ENCODE measurements at regions not wholly inside any gene's neighbourhood (a gene's known extent, or its start where the extent isn't known, plus 50 kb on each side); places are given as distances from the start of the nearest gene placed in this dataset.

GRCh38 chr15:97597801-97598200, 362.7 kb upstream of the ARRDC4 start:
- no peak overlapping the region for H3K4me3 ChIP-seq (replicated peaks; ENCODE audit: low read depth, low read length)
- DNase-seq (ENCODE audit: extremely low read depth, low read depth): no peak
- TF ChIP-seq CTCF (IDR thresholded peaks at IDR 0.05; ENCODE audit: low read depth, low read length, missing control alignments): no peak

- TF ChIP-seq CTCF (IDR thresholded peaks at IDR 0.05; ENCODE audit: low read depth, low read length, missing control alignments): no peak
- DNase-seq (ENCODE audit: extremely low read depth, low read depth): no peak
- no peak overlapping the region for H3K4me3 ChIP-seq (replicated peaks; ENCODE audit: low read depth, low read length)
Measured at GRCh38 chr15:97598353-97598798, 362.1 kb upstream of the ARRDC4 start.

- TF ChIP-seq CTCF (IDR thresholded peaks at IDR 0.05; ENCODE audit: low read depth, low read length, missing control alignments): no peak
- no peak overlapping the region for H3K4me3 ChIP-seq (replicated peaks; ENCODE audit: low read depth, low read length)
- DNase-seq (ENCODE audit: extremely low read depth, low read depth): no peak
Measured at GRCh38 chr15:97600190-97600589, 360.3 kb upstream of the ARRDC4 start.

GRCh38 chr15:97604677-97605076, 355.8 kb upstream of the ARRDC4 start:
- no peak overlapping the region for H3K4me3 ChIP-seq (replicated peaks; ENCODE audit: low read depth, low read length)
- DNase-seq (ENCODE audit: extremely low read depth, low read depth): no peak
- TF ChIP-seq CTCF (IDR thresholded peaks at IDR 0.05; ENCODE audit: low read depth, low read length, missing control alignments): no peak

GRCh38 chr15:97615114-97615513, 345.4 kb upstream of the ARRDC4 start:
- no peak for TF ChIP-seq CTCF (IDR thresholded peaks at IDR 0.05; ENCODE audit: low read depth, low read length, missing control alignments)
- H3K4me3 ChIP-seq (replicated peaks; ENCODE audit: low read depth, low read length): no peak overlapping the region
- DNase-seq (ENCODE audit: extremely low read depth, low read depth): no peak

GRCh38 chr15:97623091-97623661, 337.3 kb upstream of the ARRDC4 start:
- no peak for TF ChIP-seq CTCF (IDR thresholded peaks at IDR 0.05; ENCODE audit: low read depth, low read length, missing control alignments)
- H3K4me3 ChIP-seq (replicated peaks; ENCODE audit: low read depth, low read length): no peak overlapping the region
- DNase-seq (ENCODE audit: extremely low read depth, low read depth): no peak

- DNase-seq (ENCODE audit: extremely low read depth, low read depth): no peak
- no peak overlapping the region for H3K4me3 ChIP-seq (replicated peaks; ENCODE audit: low read depth, low read length)
- no peak for TF ChIP-seq CTCF (IDR thresholded peaks at IDR 0.05; ENCODE audit: low read depth, low read length, missing control alignments)
Measured at GRCh38 chr15:97627634-97628033, 332.9 kb upstream of the ARRDC4 start.

Data from HFF-Myc (cell line).